GM20000 (cell line): ENCODE measurements at regions not wholly inside any gene's neighbourhood (a gene's known extent, or its start where the extent isn't known, plus 50 kb on each side); places are given as distances from the start of the nearest gene placed in this dataset.

Source experiments
- DNase-seq: peaks from one replicate; pipeline ENCODE4 v3.0.0; 2012; ENCODE audit warnings: low spot score
- TF ChIP-seq, protein P1 (sequence below): IDR thresholded peaks from 2 replicates; pipeline ENCODE4 v1.5.1; 2012; ENCODE audit warnings: mild to moderate bottlenecking, control low read depth; ENCODE audit errors: extremely low read depth, missing control alignments

DNA sequence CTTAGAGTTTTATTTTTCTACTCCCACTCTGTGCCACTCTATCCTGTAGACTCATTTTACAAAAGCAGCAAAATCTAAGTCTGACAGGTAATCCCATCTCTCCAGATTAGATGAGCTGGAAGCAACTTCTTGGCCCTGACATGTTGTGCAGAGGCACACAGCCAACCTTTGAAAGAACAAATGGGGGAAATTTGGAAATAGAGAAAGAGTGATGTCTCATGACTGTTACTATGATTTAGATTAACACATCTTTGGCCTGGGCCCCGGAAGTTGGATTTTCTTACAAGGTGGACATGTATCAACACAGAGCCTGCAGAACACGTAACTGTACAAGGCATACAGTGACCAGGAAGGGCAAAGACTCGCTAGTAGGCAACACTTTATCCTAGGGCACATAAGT lies 227.7 kb downstream of the MYLK4 start:
- TF ChIP-seq, protein P1, sequence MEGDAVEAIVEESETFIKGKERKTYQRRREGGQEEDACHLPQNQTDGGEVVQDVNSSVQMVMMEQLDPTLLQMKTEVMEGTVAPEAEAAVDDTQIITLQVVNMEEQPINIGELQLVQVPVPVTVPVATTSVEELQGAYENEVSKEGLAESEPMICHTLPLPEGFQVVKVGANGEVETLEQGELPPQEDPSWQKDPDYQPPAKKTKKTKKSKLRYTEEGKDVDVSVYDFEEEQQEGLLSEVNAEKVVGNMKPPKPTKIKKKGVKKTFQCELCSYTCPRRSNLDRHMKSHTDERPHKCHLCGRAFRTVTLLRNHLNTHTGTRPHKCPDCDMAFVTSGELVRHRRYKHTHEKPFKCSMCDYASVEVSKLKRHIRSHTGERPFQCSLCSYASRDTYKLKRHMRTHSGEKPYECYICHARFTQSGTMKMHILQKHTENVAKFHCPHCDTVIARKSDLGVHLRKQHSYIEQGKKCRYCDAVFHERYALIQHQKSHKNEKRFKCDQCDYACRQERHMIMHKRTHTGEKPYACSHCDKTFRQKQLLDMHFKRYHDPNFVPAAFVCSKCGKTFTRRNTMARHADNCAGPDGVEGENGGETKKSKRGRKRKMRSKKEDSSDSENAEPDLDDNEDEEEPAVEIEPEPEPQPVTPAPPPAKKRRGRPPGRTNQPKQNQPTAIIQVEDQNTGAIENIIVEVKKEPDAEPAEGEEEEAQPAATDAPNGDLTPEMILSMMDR: no peak
- DNase-seq: no peak

- DNase-seq: no peak
- TF ChIP-seq, protein P1: no peak
Observed at GRCh38 chr6:2522521-2522920, 228.2 kb downstream of the MYLK4 start.

DNA sequence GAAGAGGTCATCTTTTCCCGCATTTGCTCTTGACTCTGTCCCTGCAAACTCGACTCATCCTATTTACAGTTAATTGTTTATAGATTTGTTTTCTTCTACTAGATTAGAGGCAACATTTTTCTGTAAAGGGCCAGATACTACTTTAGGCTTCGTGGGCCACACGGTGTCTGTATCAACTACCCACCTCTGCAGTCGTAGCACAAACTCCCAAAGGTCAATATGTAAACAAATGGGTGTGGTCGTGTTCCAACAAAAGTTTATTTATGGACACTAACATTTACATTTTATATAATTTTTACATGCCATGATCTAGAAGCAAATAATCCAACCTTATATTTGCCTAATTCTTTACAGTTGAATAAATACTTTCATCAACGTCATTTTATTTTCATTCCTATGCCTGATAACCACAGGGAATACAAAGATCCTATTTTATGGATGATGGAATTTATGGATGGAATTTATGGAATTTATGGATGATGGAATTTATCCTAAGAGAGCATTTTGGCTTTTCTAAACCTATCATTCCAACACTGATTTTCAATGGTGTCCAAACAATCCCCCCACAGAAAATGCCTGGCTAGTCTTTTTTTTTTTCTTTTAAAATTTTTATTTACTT lies 232.8 kb downstream of the MYLK4 start:
- DNase-seq: no peak
- TF ChIP-seq, protein P1: no peak

GRCh38 chr6:2517401-2517800 lies 233.3 kb downstream of the MYLK4 start:
- TF ChIP-seq, protein P1: no peak
- DNase-seq: no peak

DNA sequence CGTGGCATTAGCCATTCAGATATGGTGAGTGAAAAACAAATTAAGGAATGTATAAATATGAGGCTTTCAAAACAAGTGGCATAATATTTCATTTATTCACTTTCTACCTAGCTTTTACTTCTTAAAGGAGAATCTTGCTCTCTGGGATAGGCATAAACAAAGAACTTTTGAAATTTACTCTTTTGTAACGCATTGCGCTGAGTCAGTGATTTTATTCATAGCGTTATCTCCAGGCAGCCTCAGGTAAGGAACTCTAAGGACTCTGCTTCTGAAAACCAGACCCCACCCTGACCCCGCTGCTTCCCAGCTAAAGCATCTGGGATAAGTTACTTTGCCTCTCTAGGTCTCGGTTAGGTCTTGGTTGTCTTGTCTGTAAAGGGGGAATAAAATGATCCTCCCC lies 234.7 kb downstream of the MYLK4 start:
- TF ChIP-seq, protein P1: no peak
- DNase-seq: no peak

- no peak for DNase-seq
- TF ChIP-seq, protein P1: no peak
Observed at GRCh38 chr6:2514965-2515543, 235.7 kb downstream of the MYLK4 start.

DNA sequence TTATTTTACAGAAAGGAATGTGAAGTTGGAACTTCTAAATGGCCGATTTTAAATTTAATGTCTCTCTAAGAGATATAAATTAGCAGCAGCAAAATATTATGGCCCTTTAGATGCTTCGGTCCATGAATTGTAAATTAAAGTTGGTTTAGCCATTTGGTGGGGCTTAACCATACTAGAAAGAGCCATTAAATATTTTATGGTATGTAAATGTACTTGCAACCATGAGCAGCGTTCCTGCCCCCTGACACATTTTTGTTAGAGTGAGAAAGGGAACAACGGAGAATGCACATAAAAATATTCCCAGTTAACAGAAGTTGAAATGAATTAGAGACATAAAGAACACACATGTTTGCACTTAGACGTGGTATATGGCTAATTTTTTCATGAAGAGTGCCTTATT lies 237.9 kb downstream of the MYLK4 start:
- TF ChIP-seq, protein P1: no peak
- no peak for DNase-seq
